HepG2 (cell line): ENCODE measurements at regions not wholly inside any gene's neighbourhood (a gene's known extent, or its start where the extent isn't known, plus 50 kb on each side); places are given as distances from the start of the nearest gene placed in this dataset.

Experiments
- ATAC-seq: fragments of 200-7000 bp; cut with Tn5 transposase; 3 replicates; pipeline ENCODE4 v1.9.1; 2020; ENCODE audit warnings: mild to moderate bottlenecking, moderate library complexity
- BruUV-seq: library from RNA; stranded (reverse); fragments of 400-500 nt; replicated peaks from 2 replicates; lab custom pipeline; 2021; lab: Mats Ljungman, UMichigan
- CTCF ChIA-PET: fragments of 300-600 bp; formaldehyde crosslinking; extraction: SDS; loops from one replicate; lab custom pipeline; 2021; ENCODE audit warnings: low total read pairs, inconsistent platforms, low intra/inter-chr PET ratio; lab: Yijun Ruan, JAX
- POLR2A ChIA-PET: fragments of 350-600 bp; sonication (Branson Sonifier 250); formaldehyde crosslinking; loops from one replicate; lab custom pipeline; 2020; ENCODE audit warnings: antibody characterized with exemption, inconsistent platforms; lab: Yijun Ruan, JAX
- DNase-seq: peaks from one replicate; pipeline ENCODE4 v3.0.0-alpha.2; 2015; ENCODE audit warnings: low spot score
- FAIRE-seq: peaks from 3 replicates; lab custom pipeline; 2011; peaks lifted over from hg19 to GRCh38; lab: Jason Lieb, UNC
- H2AFZ ChIP-seq: one replicate; pipeline ENCODE4 v1.6.1; 2011; ENCODE audit warnings: low read length, inconsistent platforms
- H3K27ac ChIP-seq: fragments of 300-600 bp; 3 replicates; pipeline ENCODE4 v1.8.0; 2011; ENCODE audit warnings: mixed run types, mild to moderate bottlenecking, mixed read lengths, low read length, inconsistent platforms; ENCODE audit not compliant: insufficient read depth; ENCODE audit errors: extremely low read length
- H3K27me3 ChIP-seq, 2 experiments: fragments of 200-600 bp in 1 of 2; 2 replicates in 1 of 2; 3 replicates in 1 of 2; pipeline versions ENCODE4 v1.6.0 to v1.8.0; 2011; ENCODE audit warnings: low read length in 2 of 2, mild to moderate bottlenecking in 2 of 2, moderate library complexity in 2 of 2, inconsistent platforms in 1 of 2; ENCODE audit not compliant: insufficient read depth in 2 of 2, control insufficient read depth in 1 of 2
- H3K36me3 ChIP-seq, 2 experiments: fragments of 200-600 bp in 1 of 2; replicated peaks in 1 of 2; 2 replicates in 1 of 2; 3 replicates in 1 of 2; pipeline versions ENCODE4 v1.5.1 to v1.8.0; 2011; ENCODE audit warnings: low read length in 2 of 2, inconsistent platforms in 1 of 2; ENCODE audit not compliant: insufficient read depth in 2 of 2, control insufficient read depth in 1 of 2
- H3K4me1 ChIP-seq: 2 replicates; pipeline ENCODE4 v1.5.1; 2012; ENCODE audit warnings: low read length, inconsistent platforms; ENCODE audit not compliant: insufficient read depth
- H3K4me2 ChIP-seq: 2 replicates; pipeline ENCODE4 v1.6.0; 2011; ENCODE audit warnings: low read depth, low read length, inconsistent platforms
- H3K4me3 ChIP-seq, 3 experiments: fragments of 200-600 bp in 1 of 3; sonication (generic), shearing (Covaris generic) in 1 of 3; replicated peaks in 1 of 3; 2 replicates each; pipeline ENCODE4 v1.5.1; 2011 to 2016; ENCODE audit warnings: low read length in 3 of 3, inconsistent platforms in 2 of 3, low read depth in 2 of 3, mild to moderate bottlenecking in 2 of 3, control low read depth in 1 of 3, mixed read lengths in 1 of 3; ENCODE audit not compliant: insufficient read depth in 1 of 3
- H3K79me2 ChIP-seq: one replicate; pipeline ENCODE4 v1.6.1; 2011; ENCODE audit warnings: low read length, inconsistent platforms; ENCODE audit not compliant: insufficient read depth
- H3K9ac ChIP-seq: 2 replicates; pipeline ENCODE4 v1.6.0; 2011; ENCODE audit warnings: mild to moderate bottlenecking, low read depth, low read length, inconsistent platforms; ENCODE audit not compliant: insufficient read depth
- H3K9me3 ChIP-seq: 2 replicates; pipeline ENCODE4 v1.5.1; 2012; ENCODE audit warnings: mild to moderate bottlenecking, low read length
- H4K20me1 ChIP-seq: 2 replicates; pipeline ENCODE4 v1.6.0; 2011; ENCODE audit warnings: inconsistent platforms, mild to moderate bottlenecking, low read length, moderate library complexity; ENCODE audit not compliant: insufficient read depth
- AFF4 ChIP-seq: sonication (generic); formaldehyde crosslinking; IDR thresholded peaks from 2 replicates; pipeline ENCODE4 v1.4.0; 2020; ENCODE audit warnings: missing genetic modification reagents
- FOXK2 ChIP-seq: fragments of 450-650 bp; IDR thresholded peaks from 2 replicates; pipeline ENCODE4 v1.6.1; 2016
- MTF1 ChIP-seq: sonication (generic); formaldehyde crosslinking; IDR thresholded peaks from 2 replicates; pipeline ENCODE4 v1.5.0; 2020; ENCODE audit warnings: missing genetic modification reagents
- RARG ChIP-seq: sonication (generic); formaldehyde crosslinking; IDR thresholded peaks from 2 replicates; pipeline ENCODE4 v1.4.0; 2020; ENCODE audit warnings: low read depth, mild to moderate bottlenecking, missing genetic modification reagents
- TFDP2 ChIP-seq: sonication (generic); formaldehyde crosslinking; IDR thresholded peaks from 2 replicates; pipeline ENCODE4 v1.4.0; 2020; ENCODE audit warnings: missing genetic modification reagents
- XBP1 ChIP-seq: sonication (generic); formaldehyde crosslinking; IDR thresholded peaks from 2 replicates; pipeline ENCODE4 v1.5.0; 2020; ENCODE audit warnings: missing genetic modification reagents
- ZMYM4 ChIP-seq: sonication (generic); formaldehyde crosslinking; IDR thresholded peaks from 2 replicates; pipeline ENCODE4 v1.8.1; 2023; ENCODE audit warnings: mild to moderate bottlenecking, missing genetic modification reagents
- WGBS: methylation state at CpG from one replicate; pipeline ENCODE4 v1.1.6; 2017; ENCODE audit warnings: low lambda C conversion rate; 5-methylcytosine and 5-hydroxymethylcytosine counted together
- in situ Hi-C: cut with HindIII; loops from 2 replicates; pipeline ENCODE4 v1.10.0; 2017; ENCODE audit warnings: low pct_unique_long_range_greater_than_20kb; ENCODE audit not compliant: extremely low pct_ligation_motif_present
- intact Hi-C: fragments of 100-400 bp; cut with micrococcal nuclease; formaldehyde crosslinking; loops from one replicate; pipeline ENCODE4 v1.10.0; 2022; ENCODE audit not compliant: unreplicated experiment

DNA sequence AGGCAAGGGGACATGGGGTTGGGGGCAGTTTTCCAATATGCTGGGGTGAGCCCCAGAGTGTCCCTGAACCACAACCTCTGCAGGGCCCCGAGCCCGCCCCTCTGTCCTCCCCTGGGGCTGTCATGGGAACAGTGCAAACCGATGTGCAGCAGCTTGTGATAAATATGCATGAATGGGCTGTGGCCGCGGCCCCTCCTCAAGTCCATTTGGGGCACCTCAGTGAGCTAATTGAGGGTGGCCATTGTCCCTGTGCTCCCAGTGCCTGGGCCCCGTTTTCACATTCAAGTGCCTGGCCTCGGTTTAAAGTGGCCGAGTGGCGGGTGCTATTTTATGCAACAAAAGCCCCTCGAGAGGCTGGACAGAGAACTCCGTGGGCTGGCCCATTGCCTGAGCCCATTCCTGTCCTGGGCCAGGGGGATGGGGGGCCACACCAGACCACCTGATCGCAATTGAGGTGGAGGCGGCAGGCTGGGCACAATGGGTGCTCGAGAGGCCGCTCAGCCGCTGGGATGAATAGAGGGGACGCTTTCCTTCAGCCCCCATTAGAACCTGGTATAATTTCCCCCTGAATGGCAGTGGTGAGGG lies 193.7 kb downstream of the FOXD2 start:
- no TSS peak for BruUV-seq

More for the DNA sequence above, 193.7 kb downstream of the FOXD2 start:
- in situ Hi-C loops (no loop called here), intact Hi-C loops (no loop called here)
- ATAC-seq (no peak), DNase-seq (no peak), FAIRE-seq (no peak)
- ChIA-PET CTCF (no interaction called here), POLR2A (no interaction called here)
- no peak overlapping the region for H2AFZ ChIP-seq
- H3K36me3 ChIP-seq: no peaks in the 10 kb centered on the region
- H3K27me3 ChIP-seq: peaks cover 1 to 29% of the 10 kb centered on the region in 2 experiments; a peak in 3 of 5 replicates
- no peaks in the 10 kb centered on the region for H3K9me3 ChIP-seq
- 24% methylated on average over 7 of the region's 17 CpGs for WGBS
- TF ChIP-seq RARG (CRISPR knock-in tag) (no peak), ZMYM4 (no peak), AFF4 (CRISPR knock-in tag) (no peak), MTF1 (no peak), XBP1 (CRISPR knock-in tag) (no peak), FOXK2 (no peak), TFDP2 (CRISPR knock-in tag) (no peak)
- H3K79me2 ChIP-seq: no peaks in the 10 kb centered on the region
- no peak overlapping the region for H3K4me2 ChIP-seq
- H3K27ac ChIP-seq: no peak overlapping the region
- H3K4me3 ChIP-seq: no peak overlapping the region
- no peak overlapping the region for H3K9ac ChIP-seq
- H4K20me1 ChIP-seq: no peaks in the 10 kb centered on the region
- H3K4me1 ChIP-seq: no peaks in the 10 kb centered on the region
